ENCODE measurements at regions not wholly inside any gene's neighbourhood (a gene's known extent, or its start where the extent isn't known, plus 50 kb on each side); places are given as distances from the start of the nearest gene placed in this dataset.
"Not testable (repeated sequence)": the region's sequence is repeated elsewhere in the genome, so short reads cannot be mapped to it uniquely, and the experiment has no call there.

GRCh38 chr2:145464866-145465265, 944.9 kb upstream of the ZEB2 start:
- peak; percentile 74 for DNase-seq (ENCODE audit: low read depth, low spot score)

- DNase-seq (ENCODE audit: low read depth, low spot score) = peak; percentile 7
Observed at GRCh38 chr2:145460112-145460511, 940.2 kb upstream of the ZEB2 start.

DNA sequence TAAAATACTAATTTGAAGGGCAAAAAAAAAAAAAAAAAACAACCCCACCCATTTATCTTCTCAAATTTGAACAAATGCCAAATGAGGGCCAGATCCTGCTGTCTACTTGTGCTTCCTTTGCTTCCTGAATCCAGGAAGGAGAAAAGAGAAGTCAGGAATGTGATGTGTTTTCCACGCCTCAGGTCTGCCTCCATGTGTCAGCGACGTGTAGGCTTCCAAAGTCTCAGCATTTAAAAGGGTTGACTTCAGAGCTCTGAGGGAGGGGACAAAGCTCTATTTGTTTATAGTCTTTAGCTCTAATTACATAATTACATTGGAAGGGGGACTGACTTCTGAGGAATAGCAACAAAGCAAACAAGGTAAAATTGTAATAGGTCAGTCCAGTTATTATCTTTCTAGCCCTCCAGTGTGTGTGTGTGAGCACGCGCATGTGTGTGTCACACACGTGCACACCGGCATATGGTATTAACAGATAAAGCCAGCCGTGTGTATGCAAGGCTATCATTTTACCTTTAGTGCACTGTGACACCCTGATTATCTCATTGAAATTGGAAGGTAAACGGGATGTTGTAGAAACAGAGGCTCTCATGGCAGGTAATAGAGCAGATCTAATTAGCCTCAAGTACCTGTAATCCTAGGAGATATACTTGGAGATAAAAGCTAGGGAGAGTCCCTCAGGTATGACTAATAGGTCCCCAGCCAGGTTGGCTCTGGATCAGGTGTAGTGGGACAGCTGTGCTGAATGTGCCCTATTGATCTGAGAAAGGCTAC, 911.4 kb upstream of the ZEB2 start:
- no peak for DNase-seq (ENCODE audit: low read depth, low spot score)

GRCh38 chr2:145423809-145424208, 903.9 kb upstream of the ZEB2 start:
- DNase-seq (ENCODE audit: low read depth, low spot score) = no peak

DNA sequence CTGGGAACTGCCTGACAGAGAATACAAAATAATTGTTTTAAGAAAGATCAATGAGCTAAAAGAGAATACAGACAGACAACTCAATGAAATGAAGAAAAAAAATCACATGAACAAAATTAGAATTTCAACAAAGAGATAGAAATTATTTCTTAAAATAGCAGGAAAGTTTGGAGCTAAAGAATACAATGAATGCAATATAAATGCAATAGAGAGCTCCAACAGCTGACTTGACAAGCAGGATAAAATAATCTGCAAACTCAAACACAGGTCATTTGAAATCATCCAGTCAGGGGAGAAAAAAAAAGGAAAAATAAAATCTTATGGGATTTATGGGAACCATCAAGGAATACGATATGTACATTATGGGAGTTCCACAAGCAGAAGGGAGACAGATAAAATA, 902.7 kb upstream of the ZEB2 start:
- DNase-seq (ENCODE audit: low read depth, low spot score) = no peak

GRCh38 chr2:145421841-145422240, 901.9 kb upstream of the ZEB2 start:
- DNase-seq (ENCODE audit: low read depth, low spot score) = no peak

- no peak for DNase-seq (ENCODE audit: low read depth, low spot score)
Observed at GRCh38 chr2:145416640-145417039, 896.7 kb upstream of the ZEB2 start.

DNA sequence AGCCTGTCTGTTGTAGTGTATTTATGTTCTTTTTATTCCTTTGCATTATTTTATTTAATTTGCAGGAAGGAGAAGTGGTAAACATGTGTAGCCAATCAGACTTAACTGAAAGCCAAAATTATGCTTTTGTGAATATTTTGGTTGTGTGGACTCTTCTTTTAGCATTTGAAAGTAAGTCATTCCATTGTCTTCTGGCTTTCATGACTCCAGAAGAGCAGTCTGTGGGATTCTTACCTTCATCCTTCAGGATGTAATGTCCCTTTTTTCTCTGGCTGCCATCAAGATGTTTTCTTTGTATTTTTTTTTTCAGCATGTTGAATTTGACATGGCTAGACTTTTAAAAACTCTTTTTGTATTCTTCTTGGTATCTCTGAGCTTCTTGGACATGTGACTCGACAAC, 895.2 kb upstream of the ZEB2 start:
- DNase-seq (ENCODE audit: low read depth, low spot score) = no peak

GRCh38 chr2:145413261-145414030, 893.5 kb upstream of the ZEB2 start:
- no peak for DNase-seq (ENCODE audit: low read depth, low spot score)

DNA sequence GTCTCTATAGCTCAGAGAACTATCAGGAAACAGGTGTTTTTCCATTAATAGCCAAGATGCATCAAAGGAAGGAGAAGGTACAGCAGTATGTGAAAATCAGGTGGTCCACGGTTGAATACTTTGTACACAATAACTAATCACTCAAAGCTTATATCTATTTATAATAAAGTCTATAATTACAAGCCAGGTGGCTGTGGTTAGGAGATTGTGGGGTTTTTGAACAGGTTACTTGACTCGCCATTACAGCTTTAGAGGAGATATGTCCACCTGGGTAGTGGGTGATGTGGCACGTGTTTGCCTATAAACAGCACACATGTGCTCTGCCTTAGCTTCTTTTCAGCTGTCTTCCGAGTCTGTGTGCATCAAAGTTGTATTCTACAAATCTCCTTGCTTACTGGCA, 892.2 kb upstream of the ZEB2 start:
- DNase-seq (ENCODE audit: low read depth, low spot score) = no peak

DNA sequence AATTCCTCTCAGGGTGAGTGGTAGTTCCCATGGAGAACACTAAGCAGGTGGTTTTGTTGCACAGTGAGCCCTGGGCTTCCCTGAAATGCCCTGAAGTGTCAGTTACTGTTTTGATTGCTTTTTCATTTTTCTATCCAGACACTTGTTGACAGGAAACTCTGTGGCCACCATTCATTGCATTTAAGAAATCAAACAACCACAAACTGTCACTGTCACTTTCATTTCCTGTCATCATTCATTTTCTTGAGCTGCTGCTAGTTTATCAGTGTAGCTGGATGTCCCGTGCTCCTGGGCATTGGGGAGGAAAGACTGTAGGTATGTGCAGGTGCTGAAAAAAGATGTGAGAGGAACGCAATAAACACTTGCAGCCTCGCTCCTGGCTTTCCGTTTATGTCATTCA, 891.6 kb upstream of the ZEB2 start:
- DNase-seq (ENCODE audit: low read depth, low spot score) = no peak

DNA sequence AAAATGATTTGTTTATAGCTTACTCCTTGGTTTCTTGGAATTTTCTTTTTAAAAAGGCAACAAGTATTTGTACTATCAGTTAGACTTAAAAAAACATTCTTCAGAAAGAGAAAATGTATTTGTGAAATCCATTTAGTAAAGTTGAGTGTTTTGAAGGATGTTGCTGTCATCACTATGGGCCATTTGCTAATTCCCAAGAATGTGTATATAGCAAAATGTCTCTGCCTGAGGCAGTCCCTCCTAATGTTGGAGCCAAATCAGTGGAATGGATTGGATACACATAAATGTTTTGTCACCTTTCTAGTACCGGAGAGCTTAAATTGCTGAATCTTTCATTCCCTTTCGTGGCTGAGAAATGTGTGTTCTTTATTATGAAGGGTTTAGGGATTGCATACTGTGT, 890.2 kb upstream of the ZEB2 start:
- no peak for DNase-seq (ENCODE audit: low read depth, low spot score)

DNA sequence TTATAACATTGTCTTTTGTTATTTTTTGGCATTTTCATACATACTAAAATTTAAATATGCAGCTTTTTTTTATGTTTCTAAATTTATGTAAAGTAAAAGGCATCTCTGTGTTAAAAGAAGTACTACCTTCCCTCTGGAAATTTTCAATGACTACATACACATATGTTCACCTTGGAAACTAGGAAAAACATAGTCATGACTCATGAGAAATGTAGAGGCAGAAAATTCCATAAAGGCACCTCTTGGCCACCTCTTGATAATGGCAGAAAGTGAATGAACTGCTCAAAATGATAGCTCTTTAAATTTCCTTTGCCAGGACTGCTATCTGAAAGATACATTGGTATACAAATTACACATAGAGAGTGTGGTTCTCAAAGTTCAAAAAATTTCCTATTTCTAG, 889.1 kb upstream of the ZEB2 start:
- DNase-seq (ENCODE audit: low read depth, low spot score) = no peak

- DNase-seq (ENCODE audit: low read depth, low spot score) = peak; percentile 8
Observed at GRCh38 chr2:145404690-145405089, 884.8 kb upstream of the ZEB2 start.

DNA sequence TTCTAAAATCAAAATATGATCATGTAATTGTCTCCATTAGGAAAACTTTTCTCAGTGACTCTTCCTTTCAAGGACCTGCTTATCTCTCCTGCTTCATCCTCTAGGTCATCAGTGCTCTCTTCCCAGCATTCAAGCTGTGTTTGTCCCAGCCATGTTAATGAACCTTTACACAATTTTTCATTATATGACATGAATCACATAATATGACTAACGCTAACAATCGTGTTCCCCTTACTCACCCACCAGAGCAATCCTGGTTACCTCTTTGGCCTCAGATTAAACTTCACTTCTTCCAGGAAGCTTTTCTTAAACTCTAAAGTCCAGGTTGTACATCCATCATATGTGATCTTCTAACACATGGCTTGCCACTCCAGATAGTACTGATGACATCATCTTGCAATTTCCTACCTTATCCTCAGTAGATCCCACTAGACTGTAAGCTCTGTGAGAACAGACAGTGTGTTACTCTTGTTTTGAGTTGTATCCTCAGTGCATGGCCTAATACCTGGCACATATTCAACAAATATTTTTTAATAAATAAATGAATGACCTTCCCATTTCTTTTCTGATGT, 882.9 kb upstream of the ZEB2 start:
- no peak for DNase-seq (ENCODE audit: low read depth, low spot score)

DNA sequence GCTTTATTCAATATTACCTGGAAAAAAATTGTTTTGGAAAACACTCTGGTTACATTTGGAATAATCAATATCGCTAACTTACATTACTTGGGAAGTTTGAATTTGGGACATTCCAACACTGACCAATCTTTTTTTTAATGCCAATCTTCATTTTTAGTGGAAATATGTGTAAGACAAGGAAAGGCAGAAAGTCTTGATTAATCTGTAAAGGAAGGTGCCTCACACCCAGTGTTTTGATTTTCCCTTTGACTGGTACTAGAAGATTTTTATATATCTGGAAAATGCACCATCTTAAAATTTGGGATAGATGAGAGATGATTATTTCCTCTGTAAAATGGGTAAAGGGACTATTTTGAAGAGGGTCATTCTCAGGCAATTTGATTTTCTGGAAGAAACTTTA, 879.2 kb upstream of the ZEB2 start:
- no peak for DNase-seq (ENCODE audit: low read depth, low spot score)

DNA sequence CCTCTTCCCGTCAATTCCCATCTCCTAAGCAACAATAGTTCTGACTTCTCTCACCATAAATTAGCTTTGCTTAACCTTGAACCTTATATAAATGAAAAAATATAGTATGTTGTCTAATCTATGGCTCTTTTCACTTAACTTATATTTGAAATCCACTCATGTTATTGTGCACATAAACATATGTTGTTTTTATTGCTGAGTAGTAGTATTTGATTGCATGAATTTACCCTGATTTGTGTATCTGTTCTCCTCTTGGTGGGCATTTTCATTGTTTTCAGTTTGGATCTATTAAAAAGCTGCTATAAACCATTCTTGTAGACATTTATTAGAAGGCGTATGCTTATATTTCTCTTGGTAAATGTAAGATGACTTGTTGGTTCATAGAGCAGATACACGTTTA, 874.3 kb upstream of the ZEB2 start:
- no peak for DNase-seq (ENCODE audit: low read depth, low spot score)

DNA sequence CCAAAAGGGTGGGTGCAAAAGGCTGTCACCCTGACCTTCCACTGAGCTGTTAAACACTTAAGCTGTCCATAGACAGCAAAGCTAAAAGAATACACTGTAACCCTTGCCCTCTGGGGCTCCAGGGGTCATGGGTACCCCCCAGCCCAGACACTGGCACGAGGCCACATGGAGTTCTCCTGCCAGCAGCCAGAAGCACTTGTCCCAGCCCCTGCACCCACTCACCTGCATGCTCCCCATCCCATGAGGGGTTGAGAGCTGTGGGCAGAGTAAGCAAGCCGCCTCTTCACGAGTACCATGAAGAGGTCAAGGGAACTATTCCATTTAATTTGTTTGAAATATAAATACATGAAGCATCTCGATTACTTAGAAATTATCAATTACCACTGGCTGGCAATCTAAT, 867.1 kb upstream of the ZEB2 start:
- no peak for DNase-seq (ENCODE audit: low read depth, low spot score)

DNA sequence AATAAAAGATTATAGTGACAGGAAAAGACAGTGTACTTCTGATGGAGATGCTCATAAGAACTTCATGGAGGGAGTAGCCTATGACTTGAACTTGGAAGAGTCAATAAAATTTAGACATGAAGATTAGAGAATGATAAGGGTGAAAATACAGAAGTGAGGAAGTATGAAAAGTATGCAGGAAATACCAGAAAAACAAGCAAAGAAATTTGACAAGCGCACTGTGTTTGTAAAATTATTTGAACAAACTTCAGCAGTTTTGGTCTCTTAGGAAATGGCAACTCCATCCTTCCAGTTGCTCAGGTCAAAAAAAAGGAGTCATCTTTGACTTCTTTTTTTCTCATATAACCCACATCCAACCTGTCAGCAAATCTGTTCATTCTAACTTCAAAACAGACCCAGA, 864.0 kb upstream of the ZEB2 start:
- DNase-seq (ENCODE audit: low read depth, low spot score) = no peak

DNA sequence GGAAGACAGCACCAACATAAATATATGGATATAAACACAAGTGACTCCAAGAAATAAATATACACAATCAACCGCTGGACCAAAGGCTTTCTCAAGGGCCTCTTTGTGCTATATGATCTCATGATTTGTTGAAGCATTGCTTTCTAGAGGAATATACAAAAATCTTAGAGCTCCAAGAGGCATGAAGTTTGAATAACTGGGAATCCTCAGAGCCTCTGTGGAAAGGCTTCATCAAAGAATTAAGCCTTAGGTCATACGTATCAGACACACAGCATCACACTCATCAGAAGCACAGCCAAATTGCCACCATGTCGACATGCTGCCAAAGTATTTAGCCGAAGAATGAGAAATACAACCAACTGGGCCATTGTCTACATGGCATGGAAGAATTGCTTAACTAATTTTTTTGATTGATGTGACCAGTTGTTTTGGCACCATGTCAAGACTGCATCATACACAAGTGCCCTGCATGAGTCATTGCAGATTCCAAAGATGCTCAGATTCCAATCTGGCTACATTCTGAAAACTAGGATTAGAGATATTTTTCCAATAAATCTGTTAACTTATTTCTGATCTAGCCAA, 860.6 kb upstream of the ZEB2 start:
- DNase-seq (ENCODE audit: low read depth, low spot score) = peak; percentile 86

GRCh38 chr2:145379934-145380333, 860.0 kb upstream of the ZEB2 start:
- no peak for DNase-seq (ENCODE audit: low read depth, low spot score)

DNA sequence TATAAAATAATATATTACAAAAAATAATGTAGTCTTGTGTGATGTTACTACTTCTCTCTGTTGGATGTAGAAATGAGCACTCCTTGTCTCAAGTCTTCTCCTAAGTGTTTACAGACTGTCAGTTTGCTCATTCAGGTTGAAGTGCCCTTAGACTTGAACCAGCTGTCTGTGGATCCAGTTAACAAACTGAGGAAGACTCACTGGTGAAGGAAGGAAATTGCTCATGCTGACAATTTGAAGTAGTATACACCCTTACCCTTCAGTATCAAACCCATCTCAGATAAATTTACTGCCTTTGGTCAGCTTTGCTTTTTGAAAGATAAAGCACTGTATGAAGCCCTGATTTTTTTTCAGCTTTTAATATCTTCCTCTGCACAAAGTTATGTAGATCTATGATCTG, 854.2 kb upstream of the ZEB2 start:
- DNase-seq (ENCODE audit: low read depth, low spot score) = no peak

DNA sequence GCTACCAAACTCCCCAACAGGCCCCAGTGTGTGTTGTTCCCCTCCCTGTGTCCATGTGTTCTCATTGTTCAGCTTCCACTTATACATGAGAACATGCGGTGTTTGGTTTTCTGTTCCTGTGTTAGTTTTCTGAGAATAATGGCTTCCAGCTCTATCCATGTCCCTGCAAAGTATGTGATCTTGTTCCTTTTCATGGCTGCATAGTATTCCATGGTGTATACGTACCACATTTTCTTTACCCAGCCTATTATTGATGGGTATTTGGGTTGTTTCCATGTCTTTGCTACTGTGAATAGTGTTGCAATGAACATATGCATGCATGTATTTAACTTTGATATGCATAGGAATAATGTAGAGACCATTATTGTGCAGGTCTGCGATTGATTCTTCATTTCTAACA, 847.4 kb upstream of the ZEB2 start:
- not testable (repeated sequence) for DNase-seq (ENCODE audit: low read depth, low spot score)

Measured in astrocyte of the hippocampus (primary cell).